HL-60 (cell line): ENCODE measurements at regions not wholly inside any gene's neighbourhood (a gene's known extent, or its start where the extent isn't known, plus 50 kb on each side); places are given as distances from the start of the nearest gene placed in this dataset.

Experiments used
- DNase-seq, 2 experiments: peaks; one replicate each; pipeline ENCODE4 v3.0.0-alpha.2; 2010 to 2020; ENCODE audit warnings: low read depth in 1 of 2, low spot score in 1 of 2
- H3K27ac ChIP-seq: fragments of 250-450 bp; sonication (Bioruptor Pico); replicated peaks from 2 replicates; pipeline ENCODE4 v1.5.1; 2020; ENCODE audit warnings: mild to moderate bottlenecking, moderate library complexity
- H3K27me3 ChIP-seq: fragments of 250-450 bp; sonication (Bioruptor Pico); 2 replicates; pipeline ENCODE4 v1.5.1; 2021; ENCODE audit warnings: mild to moderate bottlenecking, moderate library complexity; ENCODE audit not compliant: insufficient read depth, poor library complexity, severe bottlenecking
- H3K4me3 ChIP-seq: replicated peaks from 2 replicates; pipeline ENCODE4 v1.5.1; 2011; ENCODE audit warnings: mild to moderate bottlenecking, control low read depth, low read length; ENCODE audit not compliant: insufficient read depth
- CTCF ChIP-seq: IDR thresholded peaks from one replicate; pipeline ENCODE4 v1.5.1; 2011; ENCODE audit warnings: low read length, control low read depth, inconsistent platforms; ENCODE audit not compliant: insufficient read depth
- GABPA ChIP-seq: IDR thresholded peaks from 2 replicates; pipeline ENCODE4 v1.6.1; 2012; ENCODE audit warnings: low read depth
- POLR2AphosphoS5 ChIP-seq: IDR thresholded peaks from 2 replicates; pipeline ENCODE4 v1.6.1; 2012; ENCODE audit warnings: low read depth
- REST ChIP-seq: IDR thresholded peaks from 2 replicates; pipeline ENCODE4 v1.6.1; 2012; ENCODE audit warnings: low read depth; ENCODE audit not compliant: insufficient replicate concordance
- SPI1 ChIP-seq: IDR thresholded peaks from 2 replicates; pipeline ENCODE4 v1.6.1; 2012; ENCODE audit warnings: low read depth, mild to moderate bottlenecking, borderline replicate concordance

- Histone ChIP-seq H3K27ac (no peak overlapping the region), H3K27me3 (no peaks in the 10 kb centered on the region), H3K4me3 (no peak overlapping the region)
- TF ChIP-seq REST = no peak
- no peak for TF ChIP-seq CTCF
- TF ChIP-seq GABPA = no peak
- TF ChIP-seq POLR2AphosphoS5 = no peak
- TF ChIP-seq SPI1 = no peak
- DNase-seq = no peak
Measured at GRCh38 chr1:219383281-219383680, 209.6 kb downstream of the LYPLAL1 start.

- Histone ChIP-seq H3K27ac (no peak overlapping the region), H3K27me3 (no peaks in the 10 kb centered on the region), H3K4me3 (no peak overlapping the region)
- no peak for TF ChIP-seq GABPA
- no peak for TF ChIP-seq REST
- TF ChIP-seq POLR2AphosphoS5 = no peak
- TF ChIP-seq CTCF = no peak
- TF ChIP-seq SPI1 = no peak
- no peak for DNase-seq
Measured at GRCh38 chr1:219381396-219381795, 207.7 kb downstream of the LYPLAL1 start.

- no peaks in the 10 kb centered on the region for H3K27me3 ChIP-seq
- no peak for DNase-seq
- H3K4me3 ChIP-seq = no peak overlapping the region
- H3K27ac ChIP-seq = no peak overlapping the region
- no peak for TF ChIP-seq CTCF
- no peak for TF ChIP-seq GABPA
- TF ChIP-seq REST = no peak
- no peak for TF ChIP-seq SPI1
- no peak for TF ChIP-seq POLR2AphosphoS5
Measured at GRCh38 chr1:219380463-219380862, 206.8 kb downstream of the LYPLAL1 start.
